Peyer's patch (tissue), 4 donors: ENCODE measurements at regions not wholly inside any gene's neighbourhood (a gene's known extent, or its start where the extent isn't known, plus 50 kb on each side); places are given as distances from the start of the nearest gene placed in this dataset.

Experiments
- DNase-seq, 3 donors: peaks; one replicate each; pipeline ENCODE4 v3.0.0-alpha.2; 2017 to 2019
- H3K27ac ChIP-seq, 4 donors: fragments of 200-600 bp; sonication (generic); one replicate each; pipeline ENCODE4 v1.5.1; 2016 to 2019
- H3K27me3 ChIP-seq, 2 donors: fragments of 200-600 bp; sonication (generic); one replicate each; pipeline ENCODE4 v1.5.1; 2019
- H3K36me3 ChIP-seq, 3 donors: fragments of 200-600 bp; sonication (generic); one replicate each; pipeline ENCODE4 v1.5.1; 2016 to 2019
- H3K4me1 ChIP-seq, 4 donors: fragments of 200-600 bp; sonication (generic); one replicate each; pipeline ENCODE4 v1.5.1; 2016 to 2019
- H3K4me3 ChIP-seq, 4 donors: fragments of 200-600 bp; sonication (generic); 1 replicate in 3 of 4; 2 replicates in 1 of 4; pipeline ENCODE4 v1.5.1; 2016 to 2019; ENCODE audit warnings: mild to moderate bottlenecking in 1 of 4
- H3K9me3 ChIP-seq, 4 donors: fragments of 200-600 bp; sonication (generic); one replicate each; pipeline ENCODE4 v1.5.1; 2016 to 2019; ENCODE audit warnings: mild to moderate bottlenecking in 1 of 4
- POLR2A ChIP-seq, 2 donors: fragments of 450-650 bp; IDR thresholded peaks; one replicate each; pipeline ENCODE4 v1.5.1; 2017; ENCODE audit warnings: antibody characterized with exemption in 2 of 2, mild to moderate bottlenecking in 2 of 2, moderate library complexity in 2 of 2
- TF ChIP-seq, protein P1 (sequence below), 6 experiments: fragments of 450-650 bp in 4 of 6; fragments of 200-600 bp in 2 of 6; sonication (generic) in 1 of 6; IDR thresholded peaks; one replicate each; pipeline ENCODE4 v1.5.1; 2017 to 2019; ENCODE audit warnings: antibody characterized with exemption in 6 of 6, mild to moderate bottlenecking in 3 of 6, moderate library complexity in 1 of 6

DNA sequence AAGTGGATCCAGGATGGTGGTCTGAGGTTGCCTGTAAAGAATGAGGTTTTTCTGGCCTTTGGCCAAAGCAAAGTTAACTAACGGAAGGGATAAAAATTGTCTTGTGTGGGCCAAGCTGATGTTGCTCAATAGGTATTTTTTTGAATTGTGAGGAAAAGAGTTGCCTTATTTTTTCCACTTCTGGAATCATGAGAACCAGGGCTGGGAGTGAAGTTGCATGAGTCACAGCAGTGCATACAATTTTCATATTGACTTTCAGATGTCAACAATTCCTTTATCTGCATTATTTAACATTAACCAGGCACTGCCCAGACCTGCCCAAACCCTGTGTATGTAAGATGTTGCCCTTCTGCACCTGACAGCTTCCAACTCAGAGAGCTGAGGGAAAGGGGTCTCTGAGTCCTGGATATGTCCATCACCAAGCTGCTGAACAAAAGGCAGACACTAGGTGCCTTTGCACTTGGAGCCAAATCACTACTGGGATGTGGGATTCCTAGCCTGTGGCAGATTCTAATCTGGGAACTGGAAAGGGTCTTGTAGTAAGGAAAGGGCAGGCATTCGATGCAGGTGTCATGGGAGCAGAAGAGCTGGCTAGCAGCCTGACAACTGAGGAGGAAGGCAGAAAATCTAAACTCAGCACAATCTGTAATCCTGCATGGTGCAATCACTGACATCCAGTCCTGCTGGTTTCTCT, 52.3 kb upstream of the SLC35B4 start:
- TF ChIP-seq POLR2A (IDR thresholded peaks at IDR 0.05): no peak
- TF ChIP-seq, protein P1, sequence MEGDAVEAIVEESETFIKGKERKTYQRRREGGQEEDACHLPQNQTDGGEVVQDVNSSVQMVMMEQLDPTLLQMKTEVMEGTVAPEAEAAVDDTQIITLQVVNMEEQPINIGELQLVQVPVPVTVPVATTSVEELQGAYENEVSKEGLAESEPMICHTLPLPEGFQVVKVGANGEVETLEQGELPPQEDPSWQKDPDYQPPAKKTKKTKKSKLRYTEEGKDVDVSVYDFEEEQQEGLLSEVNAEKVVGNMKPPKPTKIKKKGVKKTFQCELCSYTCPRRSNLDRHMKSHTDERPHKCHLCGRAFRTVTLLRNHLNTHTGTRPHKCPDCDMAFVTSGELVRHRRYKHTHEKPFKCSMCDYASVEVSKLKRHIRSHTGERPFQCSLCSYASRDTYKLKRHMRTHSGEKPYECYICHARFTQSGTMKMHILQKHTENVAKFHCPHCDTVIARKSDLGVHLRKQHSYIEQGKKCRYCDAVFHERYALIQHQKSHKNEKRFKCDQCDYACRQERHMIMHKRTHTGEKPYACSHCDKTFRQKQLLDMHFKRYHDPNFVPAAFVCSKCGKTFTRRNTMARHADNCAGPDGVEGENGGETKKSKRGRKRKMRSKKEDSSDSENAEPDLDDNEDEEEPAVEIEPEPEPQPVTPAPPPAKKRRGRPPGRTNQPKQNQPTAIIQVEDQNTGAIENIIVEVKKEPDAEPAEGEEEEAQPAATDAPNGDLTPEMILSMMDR (IDR thresholded peaks at IDR 0.05): no peak
- DNase-seq: peak in 1 of 3 donors; percentile 52

DNA sequence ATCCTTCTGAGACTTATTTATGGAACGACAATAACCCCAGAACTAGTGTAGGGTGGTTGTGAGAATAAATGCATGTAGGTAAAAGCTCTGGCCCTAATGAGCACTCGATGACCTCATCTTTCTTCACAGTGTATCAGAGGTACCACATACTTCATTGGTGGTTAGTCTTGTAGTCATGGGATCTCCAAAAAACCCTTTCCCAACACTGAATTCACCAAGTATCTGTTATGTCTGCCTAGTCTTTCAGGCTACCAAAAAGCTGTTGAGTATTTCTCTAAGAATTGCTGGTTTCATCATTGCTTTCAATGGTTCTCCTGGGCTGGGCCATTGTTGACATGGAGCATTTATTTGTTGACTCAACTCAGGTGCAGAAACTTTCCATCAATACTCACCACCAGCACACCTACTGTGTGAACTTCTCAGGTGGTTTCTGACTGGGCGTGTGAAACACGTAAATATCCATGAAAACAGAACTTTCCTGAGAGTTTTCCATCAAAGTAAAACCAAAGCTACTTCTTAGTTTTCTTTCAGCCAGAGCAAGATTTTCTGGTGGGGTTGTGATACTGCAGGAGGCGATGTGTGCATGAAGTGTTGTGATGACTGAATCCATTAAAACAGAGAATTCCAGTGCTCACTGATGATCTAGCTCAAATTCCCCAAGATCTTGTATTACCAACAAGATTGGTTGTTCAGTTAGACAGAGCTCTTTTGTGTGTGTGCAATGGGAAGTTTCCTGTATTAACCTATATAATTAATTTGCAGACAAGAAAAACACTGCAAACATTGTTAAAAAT, 51.4 kb upstream of the SLC35B4 start:
- H3K27me3 ChIP-seq: no peaks in the 10 kb centered on the region
- no peak for DNase-seq
- H3K4me3 ChIP-seq: no peak overlapping the region
- no peak for TF ChIP-seq POLR2A (IDR thresholded peaks at IDR 0.05)
- TF ChIP-seq, protein P1 (IDR thresholded peaks at IDR 0.05): no peak
- H3K27ac ChIP-seq: peak overlapping the region in 1 of 4 donors; percentile 90
- H3K4me1 ChIP-seq: peaks cover 0 to 10% (median 0%) of the 10 kb centered on the region in 4 donors
- no peaks in the 10 kb centered on the region for H3K9me3 ChIP-seq
- no peaks in the 10 kb centered on the region for H3K36me3 ChIP-seq

More for the DNA sequence above, 52.3 kb upstream of the SLC35B4 start:
- Histone ChIP-seq H3K9me3 (no peaks in the 10 kb centered on the region), H3K36me3 (no peaks in the 10 kb centered on the region), H3K4me1 (peaks cover 0 to 10% (median 0%) of the 10 kb centered on the region in 4 donors), H3K27me3 (no peaks in the 10 kb centered on the region), H3K27ac (peak overlapping the region in 1 of 4 donors; percentile 90), H3K4me3 (no peak overlapping the region)
